A549 (cell line): ENCODE measurements at regions not wholly inside any gene's neighbourhood (a gene's known extent, or its start where the extent isn't known, plus 50 kb on each side); places are given as distances from the start of the nearest gene placed in this dataset.

Experiments used
- ATAC-seq, 2 experiments: fragments of 200-7000 bp in 1 of 2; fragments of >200 bp in 1 of 2; cut with Nextera tagmentation in 1 of 2; cut with Tn5 transposase in 1 of 2; 3 replicates each; pipeline versions ENCODE4 v1.8.0 to v1.9.1; 2018 to 2020; ENCODE audit warnings: mild to moderate bottlenecking in 1 of 2, moderate library complexity in 1 of 2
- CTCF ChIA-PET: fragments of 300-600 bp; sonication (Branson Sonifier 250); formaldehyde crosslinking; extraction: SDS; loops from one replicate; lab custom pipeline; 2021; ENCODE audit warnings: antibody characterized with exemption, inconsistent platforms; lab: Yijun Ruan, JAX
- POLR2A ChIA-PET: fragments of 350-600 bp; formaldehyde crosslinking; extraction: SDS; loops from one replicate; lab custom pipeline; 2021; ENCODE audit warnings: antibody characterized with exemption, inconsistent platforms; lab: Yijun Ruan, JAX
- DNase-seq, 2 experiments: peaks; one replicate each; pipeline versions ENCODE4 v3.0.0 to v3.0.0-alpha.2; 2011 to 2016; ENCODE audit warnings: low read depth in 1 of 2, low spot score in 1 of 2
- FAIRE-seq: peaks from 2 replicates; lab custom pipeline; 2011; peaks lifted over from hg19 to GRCh38; lab: Jason Lieb, UNC
- H3K27ac ChIP-seq, 2 experiments: fragments of >200 bp; sonication (Bioruptor Twin); formaldehyde crosslinking; 3 replicates each; pipeline ENCODE4 v1.5.1; 2016 to 2017
- H3K4me1 ChIP-seq: fragments of >200 bp; sonication (Bioruptor Twin); formaldehyde crosslinking; 3 replicates; pipeline ENCODE4 v1.6.1; 2016
- H3K4me2 ChIP-seq: fragments of >200 bp; sonication (Bioruptor Twin); formaldehyde crosslinking; 3 replicates; pipeline ENCODE4 v1.6.1; 2016
- H3K4me3 ChIP-seq: fragments of >200 bp; sonication (Bioruptor Twin); formaldehyde crosslinking; 3 replicates; pipeline ENCODE4 v1.5.1; 2016
- H3K9me3 ChIP-seq: fragments of >200 bp; sonication (Bioruptor Twin); formaldehyde crosslinking; 3 replicates; pipeline ENCODE4 v1.6.1; 2016
- BCL3 ChIP-seq: fragments of >200 bp; sonication (Bioruptor Twin); formaldehyde crosslinking; IDR thresholded peaks from 3 replicates; pipeline ENCODE4 v1.6.1; 2016
- CBX8 ChIP-seq: fragments of 200-600 bp; sonication (generic); IDR thresholded peaks from 2 replicates; pipeline ENCODE4 v1.6.1; 2016
- CEBPB ChIP-seq, 2 experiments: fragments of >200 bp in 1 of 2; sonication (Bioruptor Twin) in 1 of 2; formaldehyde crosslinking in 1 of 2; IDR thresholded peaks; 2 replicates each; pipeline ENCODE4 v1.6.1; 2012 to 2016
- CTCF ChIP-seq: fragments of >200 bp; sonication (Bioruptor Twin); formaldehyde crosslinking; IDR thresholded peaks from 3 replicates; pipeline ENCODE4 v1.5.1; 2016
- EHMT2 ChIP-seq: fragments of 200-600 bp; sonication (generic); IDR thresholded peaks from 2 replicates; pipeline ENCODE4 v1.6.1; 2016; ENCODE audit warnings: antibody characterized with exemption, low read depth, mild to moderate bottlenecking, moderate library complexity
- ELK1 ChIP-seq: fragments of 150-350 bp; IDR thresholded peaks from 2 replicates; pipeline ENCODE4 v1.6.1; 2014; ENCODE audit warnings: low read depth, mild to moderate bottlenecking, low read length
- EP300 ChIP-seq, 2 experiments: fragments of >200 bp; sonication (Bioruptor Twin); formaldehyde crosslinking; IDR thresholded peaks; 2 replicates in 1 of 2; 3 replicates in 1 of 2; pipeline ENCODE4 v1.6.1; 2016 to 2017
- HEYL ChIP-seq: fragments of 250-450 bp; sonication (Bioruptor Pico); IDR thresholded peaks from 2 replicates; pipeline ENCODE4 v1.8.0; 2021; ENCODE audit warnings: mild to moderate bottlenecking, moderate library complexity
- HMGXB4 ChIP-seq: fragments of 250-450 bp; sonication (Bioruptor Pico); IDR thresholded peaks from 2 replicates; pipeline ENCODE4 v1.5.0; 2021; ENCODE audit warnings: mild to moderate bottlenecking, moderate library complexity, borderline replicate concordance
- HOXA7 ChIP-seq: fragments of 250-450 bp; sonication (Bioruptor Pico); IDR thresholded peaks from 2 replicates; pipeline ENCODE4 v1.5.0; 2020; ENCODE audit warnings: mild to moderate bottlenecking, moderate library complexity
- HOXB13 ChIP-seq: fragments of 250-450 bp; sonication (Bioruptor Pico); IDR thresholded peaks from 2 replicates; pipeline ENCODE4 v1.5.0; 2020; ENCODE audit warnings: low read depth, mild to moderate bottlenecking, moderate library complexity
- JUNB ChIP-seq: fragments of >200 bp; sonication (Bioruptor Twin); formaldehyde crosslinking; IDR thresholded peaks from 2 replicates; pipeline ENCODE4 v1.6.1; 2016
- KDM1A ChIP-seq: fragments of 200-600 bp; sonication (generic); IDR thresholded peaks from 2 replicates; pipeline ENCODE4 v1.6.1; 2016; ENCODE audit warnings: low read depth, mild to moderate bottlenecking
- MAX ChIP-seq: IDR thresholded peaks from 2 replicates; pipeline ENCODE4 v1.6.1; 2012
- MYC ChIP-seq: IDR thresholded peaks from 2 replicates; pipeline ENCODE4 v1.6.1; 2012; ENCODE audit warnings: mild to moderate bottlenecking, inconsistent platforms, low read length, improper control_type of control experiment, borderline replicate concordance
- NR3C1 ChIP-seq: fragments of >200 bp; sonication (Bioruptor Twin); formaldehyde crosslinking; IDR thresholded peaks from 3 replicates; pipeline ENCODE4 v1.6.1; 2017
- PBX3 ChIP-seq: IDR thresholded peaks from 2 replicates; pipeline ENCODE4 v1.6.1; 2012
- PHF8 ChIP-seq: fragments of 200-600 bp; sonication (generic); IDR thresholded peaks from 2 replicates; pipeline ENCODE4 v1.6.1; 2016; ENCODE audit warnings: low read depth, mild to moderate bottlenecking, antibody characterized with exemption, moderate library complexity, borderline replicate concordance
- RCOR1 ChIP-seq: fragments of 150-350 bp; IDR thresholded peaks from 2 replicates; pipeline ENCODE4 v1.6.1; 2014; ENCODE audit warnings: antibody characterized with exemption, low read length, low read depth
- RFX5 ChIP-seq: fragments of 450-650 bp; IDR thresholded peaks from 2 replicates; pipeline ENCODE4 v1.7.1; 2014; ENCODE audit warnings: antibody characterized with exemption, mild to moderate bottlenecking, moderate library complexity
- RNF2 ChIP-seq: fragments of 200-600 bp; sonication (generic); IDR thresholded peaks from 2 replicates; pipeline ENCODE4 v1.6.1; 2016; ENCODE audit warnings: low read depth, mild to moderate bottlenecking, antibody characterized with exemption, moderate library complexity, borderline replicate concordance
- SMC3 ChIP-seq: fragments of >200 bp; sonication (Bioruptor Twin); formaldehyde crosslinking; IDR thresholded peaks from 3 replicates; pipeline ENCODE4 v1.6.1; 2018; ENCODE audit warnings: inconsistent platforms
- SREBF2 ChIP-seq: fragments of 450-650 bp; IDR thresholded peaks from 2 replicates; pipeline ENCODE4 v1.6.1; 2014; ENCODE audit warnings: mild to moderate bottlenecking, moderate library complexity
- ZSCAN20 ChIP-seq: fragments of 250-450 bp; sonication (Bioruptor Pico); IDR thresholded peaks from 2 replicates; pipeline ENCODE4 v1.8.0; 2022; ENCODE audit warnings: mild to moderate bottlenecking, moderate library complexity
- WGBS: methylation state at CpG from one replicate; pipeline ENCODE4 v1.1.6; 2017; ENCODE audit errors: missing lambda C conversion rate; 5-methylcytosine and 5-hydroxymethylcytosine counted together

- ATAC-seq, result peak in 1 of 2 experiments; percentile 32; a peak in 2 of 6 replicates
- no peak for FAIRE-seq
- ChIA-PET POLR2A (no interaction called here), CTCF (interaction anchor here (0.6 to 1.2 kb wide), 3 partner anchors 10 to 1080 kb away, joined by 3 to 6 read pairs (median 3); no protein-coding TSS in a partner anchor)
- TF ChIP-seq ELK1, result no peak
- no peak for TF ChIP-seq HEYL (CRISPR knock-in tag)
- no peak for TF ChIP-seq HOXA7 (CRISPR knock-in tag)
- TF ChIP-seq EP300 (IDR thresholded peaks at IDR 0.05), result no peak
- TF ChIP-seq PHF8, result no peak
- no peak for TF ChIP-seq RCOR1
- no peak for TF ChIP-seq HMGXB4 (CRISPR knock-in tag)
- TF ChIP-seq CBX8, result no peak
- no peak for TF ChIP-seq SREBF2
- no peak for TF ChIP-seq HOXB13 (CRISPR knock-in tag)
- no peak for TF ChIP-seq PBX3
- TF ChIP-seq JUNB, result no peak
- TF ChIP-seq RFX5, result no peak
- no peak for TF ChIP-seq MYC
- no peak for TF ChIP-seq ZSCAN20 (CRISPR knock-in tag)
- no peak for TF ChIP-seq KDM1A
- no peak for TF ChIP-seq CEBPB (IDR thresholded peaks at IDR 0.05)
- no peak for TF ChIP-seq EHMT2
- TF ChIP-seq CTCF, result no peak
- 0 out of 3 replicates have a peak, but pooled peaks cover 3% of the 10 kb centered on the region for H3K9me3 ChIP-seq
- H3K27ac ChIP-seq, result no peak overlapping the region
- H3K4me2 ChIP-seq, result no peak overlapping the region
- H3K4me3 ChIP-seq, result no peak overlapping the region
- no peak for DNase-seq
- H3K4me1 ChIP-seq, result no peaks in the 10 kb centered on the region
- WGBS, result 85% methylated on average over 10 of the region's 10 CpGs
These were observed 148.7 kb upstream of the ITGB1 start for GRCh38 chr10:33106767-33107166.

- CTCF ChIA-PET, result interaction anchor here (1.1 to 2.6 kb wide), 6 partner anchors 8 to 94 kb away, joined by 3 to 11 read pairs (median 4); no protein-coding TSS in a partner anchor
- Histone ChIP-seq H3K9me3 (0 out of 3 replicates have a peak, but pooled peaks cover 3% of the 10 kb centered on the region), H3K4me1 (no peaks in the 10 kb centered on the region), H3K4me3 (no peak overlapping the region), H3K4me2 (no peak overlapping the region), H3K27ac (no peak overlapping the region)
- TF ChIP-seq PBX3, result no peak
- no peak for TF ChIP-seq MAX
- no peak for TF ChIP-seq BCL3
- TF ChIP-seq NR3C1, result no peak
- TF ChIP-seq RNF2, result no peak
- no peak for TF ChIP-seq SMC3
- DNase-seq, result no peak
- WGBS, result 77% methylated on average over 5 of the region's 5 CpGs
- ATAC-seq, result no peak
- FAIRE-seq, result no peak
- POLR2A ChIA-PET, result no interaction called here
These were observed 145.9 kb upstream of the ITGB1 start for GRCh38 chr10:33103863-33104379.
